HL-60 (cell line): ENCODE measurements at regions not wholly inside any gene's neighbourhood (a gene's known extent, or its start where the extent isn't known, plus 50 kb on each side); places are given as distances from the start of the nearest gene placed in this dataset.

Experiments used
- DNase-seq, 2 experiments: peaks; one replicate each; pipeline ENCODE4 v3.0.0-alpha.2; 2010 to 2020; ENCODE audit warnings: low read depth in 1 of 2, low spot score in 1 of 2
- H3K27ac ChIP-seq: fragments of 250-450 bp; sonication (Bioruptor Pico); replicated peaks from 2 replicates; pipeline ENCODE4 v1.5.1; 2020; ENCODE audit warnings: mild to moderate bottlenecking, moderate library complexity
- H3K27me3 ChIP-seq: fragments of 250-450 bp; sonication (Bioruptor Pico); 2 replicates; pipeline ENCODE4 v1.5.1; 2021; ENCODE audit warnings: mild to moderate bottlenecking, moderate library complexity; ENCODE audit not compliant: insufficient read depth, poor library complexity, severe bottlenecking
- H3K4me3 ChIP-seq: replicated peaks from 2 replicates; pipeline ENCODE4 v1.5.1; 2011; ENCODE audit warnings: mild to moderate bottlenecking, control low read depth, low read length; ENCODE audit not compliant: insufficient read depth
- GABPA ChIP-seq: IDR thresholded peaks from 2 replicates; pipeline ENCODE4 v1.6.1; 2012; ENCODE audit warnings: low read depth
- POLR2AphosphoS5 ChIP-seq: IDR thresholded peaks from 2 replicates; pipeline ENCODE4 v1.6.1; 2012; ENCODE audit warnings: low read depth
- SPI1 ChIP-seq: IDR thresholded peaks from 2 replicates; pipeline ENCODE4 v1.6.1; 2012; ENCODE audit warnings: low read depth, mild to moderate bottlenecking, borderline replicate concordance
- TF ChIP-seq, protein P1 (sequence below): IDR thresholded peaks from one replicate; pipeline ENCODE4 v1.5.1; 2011; ENCODE audit warnings: low read length, control low read depth, inconsistent platforms; ENCODE audit not compliant: insufficient read depth
- TF ChIP-seq, protein P2 (sequence below): IDR thresholded peaks from 2 replicates; pipeline ENCODE4 v1.6.1; 2012; ENCODE audit warnings: low read depth; ENCODE audit not compliant: insufficient replicate concordance

DNA sequence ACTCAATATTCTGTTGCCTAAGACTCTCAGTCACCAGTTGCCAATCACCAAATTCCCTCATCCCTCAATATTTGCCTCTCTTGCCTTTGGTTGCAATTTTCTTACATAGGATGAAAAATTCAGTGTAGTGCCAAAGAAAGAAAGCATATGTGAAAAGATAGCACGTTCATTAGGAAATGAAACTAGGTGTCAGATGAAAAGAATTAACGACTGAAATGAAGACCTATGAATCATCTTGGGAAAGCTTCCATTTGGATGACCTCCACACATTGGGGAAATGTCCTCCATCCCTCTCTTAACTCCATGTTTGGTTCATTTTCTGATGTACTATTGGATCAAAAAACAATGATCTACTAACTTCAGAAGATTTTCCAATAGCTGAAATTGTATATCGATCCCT, 145.1 kb upstream of the MEOX2 start:
- H3K27me3 ChIP-seq: no peaks in the 10 kb centered on the region
- H3K4me3 ChIP-seq: no peak overlapping the region
- TF ChIP-seq GABPA: no peak
- TF ChIP-seq, protein P1, sequence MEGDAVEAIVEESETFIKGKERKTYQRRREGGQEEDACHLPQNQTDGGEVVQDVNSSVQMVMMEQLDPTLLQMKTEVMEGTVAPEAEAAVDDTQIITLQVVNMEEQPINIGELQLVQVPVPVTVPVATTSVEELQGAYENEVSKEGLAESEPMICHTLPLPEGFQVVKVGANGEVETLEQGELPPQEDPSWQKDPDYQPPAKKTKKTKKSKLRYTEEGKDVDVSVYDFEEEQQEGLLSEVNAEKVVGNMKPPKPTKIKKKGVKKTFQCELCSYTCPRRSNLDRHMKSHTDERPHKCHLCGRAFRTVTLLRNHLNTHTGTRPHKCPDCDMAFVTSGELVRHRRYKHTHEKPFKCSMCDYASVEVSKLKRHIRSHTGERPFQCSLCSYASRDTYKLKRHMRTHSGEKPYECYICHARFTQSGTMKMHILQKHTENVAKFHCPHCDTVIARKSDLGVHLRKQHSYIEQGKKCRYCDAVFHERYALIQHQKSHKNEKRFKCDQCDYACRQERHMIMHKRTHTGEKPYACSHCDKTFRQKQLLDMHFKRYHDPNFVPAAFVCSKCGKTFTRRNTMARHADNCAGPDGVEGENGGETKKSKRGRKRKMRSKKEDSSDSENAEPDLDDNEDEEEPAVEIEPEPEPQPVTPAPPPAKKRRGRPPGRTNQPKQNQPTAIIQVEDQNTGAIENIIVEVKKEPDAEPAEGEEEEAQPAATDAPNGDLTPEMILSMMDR: no peak
- TF ChIP-seq, protein P2, sequence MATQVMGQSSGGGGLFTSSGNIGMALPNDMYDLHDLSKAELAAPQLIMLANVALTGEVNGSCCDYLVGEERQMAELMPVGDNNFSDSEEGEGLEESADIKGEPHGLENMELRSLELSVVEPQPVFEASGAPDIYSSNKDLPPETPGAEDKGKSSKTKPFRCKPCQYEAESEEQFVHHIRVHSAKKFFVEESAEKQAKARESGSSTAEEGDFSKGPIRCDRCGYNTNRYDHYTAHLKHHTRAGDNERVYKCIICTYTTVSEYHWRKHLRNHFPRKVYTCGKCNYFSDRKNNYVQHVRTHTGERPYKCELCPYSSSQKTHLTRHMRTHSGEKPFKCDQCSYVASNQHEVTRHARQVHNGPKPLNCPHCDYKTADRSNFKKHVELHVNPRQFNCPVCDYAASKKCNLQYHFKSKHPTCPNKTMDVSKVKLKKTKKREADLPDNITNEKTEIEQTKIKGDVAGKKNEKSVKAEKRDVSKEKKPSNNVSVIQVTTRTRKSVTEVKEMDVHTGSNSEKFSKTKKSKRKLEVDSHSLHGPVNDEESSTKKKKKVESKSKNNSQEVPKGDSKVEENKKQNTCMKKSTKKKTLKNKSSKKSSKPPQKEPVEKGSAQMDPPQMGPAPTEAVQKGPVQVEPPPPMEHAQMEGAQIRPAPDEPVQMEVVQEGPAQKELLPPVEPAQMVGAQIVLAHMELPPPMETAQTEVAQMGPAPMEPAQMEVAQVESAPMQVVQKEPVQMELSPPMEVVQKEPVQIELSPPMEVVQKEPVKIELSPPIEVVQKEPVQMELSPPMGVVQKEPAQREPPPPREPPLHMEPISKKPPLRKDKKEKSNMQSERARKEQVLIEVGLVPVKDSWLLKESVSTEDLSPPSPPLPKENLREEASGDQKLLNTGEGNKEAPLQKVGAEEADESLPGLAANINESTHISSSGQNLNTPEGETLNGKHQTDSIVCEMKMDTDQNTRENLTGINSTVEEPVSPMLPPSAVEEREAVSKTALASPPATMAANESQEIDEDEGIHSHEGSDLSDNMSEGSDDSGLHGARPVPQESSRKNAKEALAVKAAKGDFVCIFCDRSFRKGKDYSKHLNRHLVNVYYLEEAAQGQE: no peak
- no peak for TF ChIP-seq POLR2AphosphoS5
- TF ChIP-seq SPI1: no peak
- no peak overlapping the region for H3K27ac ChIP-seq
- no peak for DNase-seq

DNA sequence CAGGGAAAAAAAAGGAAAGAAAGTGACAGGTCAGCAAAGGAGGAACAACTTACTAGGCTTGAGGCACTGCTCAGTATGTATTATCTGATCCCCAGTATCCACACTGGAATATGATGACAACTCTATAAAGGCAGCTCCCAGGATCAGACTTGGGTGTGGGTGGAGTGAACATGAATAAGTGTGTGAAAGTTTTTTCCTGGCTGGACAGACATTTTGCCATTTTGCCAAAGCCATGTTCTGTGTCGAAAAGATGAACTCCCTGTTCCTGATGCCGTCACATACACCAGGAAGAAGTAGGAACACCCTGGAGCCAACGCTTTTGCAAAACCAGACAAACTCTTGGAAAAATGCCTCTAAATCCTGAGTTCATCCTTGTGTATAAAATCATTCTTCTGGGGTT, 143.2 kb upstream of the MEOX2 start:
- TF ChIP-seq, protein P1: no peak
- TF ChIP-seq, protein P2: no peak
- no peak for TF ChIP-seq SPI1
- no peak for TF ChIP-seq GABPA
- TF ChIP-seq POLR2AphosphoS5: no peak
- H3K4me3 ChIP-seq: no peak overlapping the region
- H3K27ac ChIP-seq: no peak overlapping the region
- H3K27me3 ChIP-seq: no peaks in the 10 kb centered on the region
- DNase-seq: no peak

DNA sequence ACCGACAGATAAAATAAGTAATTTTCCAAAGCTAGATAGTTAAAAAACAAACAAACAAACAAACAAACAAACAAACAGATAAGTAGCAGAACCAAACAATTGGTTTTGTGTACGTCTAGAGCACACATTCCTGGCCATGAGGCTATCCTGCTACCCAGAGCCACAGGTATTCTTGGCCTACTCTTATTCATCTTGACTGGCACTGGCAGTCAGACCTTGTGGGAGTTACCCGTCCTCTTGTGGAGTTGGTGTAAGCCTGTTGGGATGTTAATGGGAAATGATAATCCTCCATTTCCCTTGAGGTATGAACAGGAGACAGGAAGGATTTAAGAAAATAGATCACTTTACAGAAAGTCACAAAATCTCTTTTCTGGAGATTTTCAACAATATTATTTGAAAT, 142.4 kb upstream of the MEOX2 start:
- Histone ChIP-seq H3K27ac (no peak overlapping the region), H3K27me3 (no peaks in the 10 kb centered on the region), H3K4me3 (no peak overlapping the region)
- TF ChIP-seq POLR2AphosphoS5 (no peak), SPI1 (no peak), GABPA (no peak)
- TF ChIP-seq, protein P1: no peak
- TF ChIP-seq, protein P2: no peak
- DNase-seq: no peak
